ENCODE measurements at regions not wholly inside any gene's neighbourhood (a gene's known extent, or its start where the extent isn't known, plus 50 kb on each side); places are given as distances from the start of the nearest gene placed in this dataset.

DNA sequence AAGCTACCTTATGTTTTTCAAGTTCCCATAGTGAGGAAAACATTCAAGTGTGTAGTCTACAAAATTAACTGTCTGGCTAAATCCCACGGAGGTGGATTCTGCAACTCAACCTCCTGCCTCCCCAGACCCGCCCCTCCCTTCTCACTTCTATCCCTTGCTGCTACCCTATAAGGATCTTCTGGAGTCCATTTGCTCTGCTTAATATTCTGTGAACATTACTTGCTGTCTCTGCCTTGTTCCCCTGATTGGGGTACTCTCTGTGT is 163.2 kb downstream of the KCNE4 start:
- Mint-ChIP-seq H3K9me3 (peaks cover 0 to 5% (median 0%) of the 10 kb centered on the region in 7 donors), H3K4me3 (no peak overlapping the region), H3K27ac (no peak overlapping the region), H3K27me3 (ENCODE audit: low read depth in 3 of 3) (no peaks in the 10 kb centered on the region), H3K36me3 (no peaks in the 10 kb centered on the region), H3K4me1 (no peaks in the 10 kb centered on the region)
- H3K36me3 ChIP-seq (replicated peaks in 1 of 2; ENCODE audit: control insufficient read depth in 1 of 2, insufficient read depth in 2 of 2, low read length in 2 of 2), result no peaks in the 10 kb centered on the region
- no peaks in the 10 kb centered on the region for H3K27me3 ChIP-seq (ENCODE audit: control insufficient read depth in 2 of 2, insufficient read depth in 2 of 2, low read length in 2 of 2)
- H2AFZ ChIP-seq (ENCODE audit: insufficient read depth, low read depth, low read length, poor library complexity, severe bottlenecking), result no peak overlapping the region
- no peak overlapping the region for H3K4me2 ChIP-seq (replicated peaks; ENCODE audit: extremely low read depth, low read length, poor library complexity, severe bottlenecking)
- H3K4me1 ChIP-seq (ENCODE audit: control insufficient read depth in 1 of 2, insufficient read depth in 2 of 2, low read length in 2 of 2), result no peaks in the 10 kb centered on the region
- H3K9ac ChIP-seq (ENCODE audit: insufficient read depth, low read length, poor library complexity, severe bottlenecking), result no peak overlapping the region
- H4K20me1 ChIP-seq (ENCODE audit: insufficient read depth, low read length), result no peaks in the 10 kb centered on the region
- TF ChIP-seq, protein P1, sequence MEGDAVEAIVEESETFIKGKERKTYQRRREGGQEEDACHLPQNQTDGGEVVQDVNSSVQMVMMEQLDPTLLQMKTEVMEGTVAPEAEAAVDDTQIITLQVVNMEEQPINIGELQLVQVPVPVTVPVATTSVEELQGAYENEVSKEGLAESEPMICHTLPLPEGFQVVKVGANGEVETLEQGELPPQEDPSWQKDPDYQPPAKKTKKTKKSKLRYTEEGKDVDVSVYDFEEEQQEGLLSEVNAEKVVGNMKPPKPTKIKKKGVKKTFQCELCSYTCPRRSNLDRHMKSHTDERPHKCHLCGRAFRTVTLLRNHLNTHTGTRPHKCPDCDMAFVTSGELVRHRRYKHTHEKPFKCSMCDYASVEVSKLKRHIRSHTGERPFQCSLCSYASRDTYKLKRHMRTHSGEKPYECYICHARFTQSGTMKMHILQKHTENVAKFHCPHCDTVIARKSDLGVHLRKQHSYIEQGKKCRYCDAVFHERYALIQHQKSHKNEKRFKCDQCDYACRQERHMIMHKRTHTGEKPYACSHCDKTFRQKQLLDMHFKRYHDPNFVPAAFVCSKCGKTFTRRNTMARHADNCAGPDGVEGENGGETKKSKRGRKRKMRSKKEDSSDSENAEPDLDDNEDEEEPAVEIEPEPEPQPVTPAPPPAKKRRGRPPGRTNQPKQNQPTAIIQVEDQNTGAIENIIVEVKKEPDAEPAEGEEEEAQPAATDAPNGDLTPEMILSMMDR (IDR thresholded peaks at IDR 0.05), result no peak
- 35% methylated on average over 2 of the region's 2 CpGs for WGBS (ENCODE audit: insufficient coverage)
- intact Hi-C loops (cut with micrococcal nuclease), result no loop called here
- peaks cover 0 to 5% of the 10 kb centered on the region in 2 donors for H3K9me3 ChIP-seq (replicated peaks in 1 of 2; ENCODE audit: control insufficient read depth in 1 of 2, insufficient read depth in 1 of 2, low read length in 2 of 2)
- no peak overlapping the region for H3K4me3 ChIP-seq (replicated peaks in 1 of 3; ENCODE audit: low read depth in 2 of 3, low read length in 3 of 3)
- no peaks in the 10 kb centered on the region for H3K79me2 ChIP-seq (ENCODE audit: insufficient read depth, low read length)
- no peak for DNase-seq
- H3K27ac ChIP-seq (ENCODE audit: low read depth in 1 of 2, low read length in 2 of 2), result no peak overlapping the region

DNA sequence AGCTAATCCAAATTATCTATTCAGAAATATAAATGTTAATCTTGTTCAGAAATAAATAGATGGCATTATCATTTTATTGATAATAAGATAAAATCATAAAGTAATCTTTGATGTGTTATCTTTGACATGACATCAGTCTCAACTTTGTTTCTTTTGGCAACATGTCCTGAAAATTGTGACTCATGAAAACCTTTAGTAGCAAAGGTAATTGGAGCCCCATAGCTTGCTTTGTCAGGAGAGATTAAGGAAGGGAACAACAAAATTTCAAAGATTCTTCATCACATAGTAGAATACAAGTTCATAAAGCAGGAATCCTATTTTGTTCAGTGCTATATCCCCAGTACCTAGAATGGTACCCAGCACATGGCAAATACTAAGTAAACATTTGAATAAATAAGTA is 165.4 kb downstream of the KCNE4 start:
- H3K4me1 ChIP-seq (ENCODE audit: control insufficient read depth in 1 of 2, insufficient read depth in 2 of 2, low read length in 2 of 2), result no peaks in the 10 kb centered on the region
- TF ChIP-seq, protein P1 (IDR thresholded peaks at IDR 0.05), result no peak
- Mint-ChIP-seq H3K27ac (no peak overlapping the region), H3K9me3 (peaks cover 0 to 3% (median 0%) of the 10 kb centered on the region in 7 donors), H3K4me1 (no peaks in the 10 kb centered on the region), H3K36me3 (no peaks in the 10 kb centered on the region), H3K4me3 (no peak overlapping the region), H3K27me3 (ENCODE audit: low read depth in 3 of 3) (no peaks in the 10 kb centered on the region)
- no peak overlapping the region for H3K4me3 ChIP-seq (replicated peaks in 1 of 3; ENCODE audit: low read depth in 2 of 3, low read length in 3 of 3)
- no peaks in the 10 kb centered on the region for H3K27me3 ChIP-seq (ENCODE audit: control insufficient read depth in 2 of 2, insufficient read depth in 2 of 2, low read length in 2 of 2)
- H2AFZ ChIP-seq (ENCODE audit: insufficient read depth, low read depth, low read length, poor library complexity, severe bottlenecking), result no peak overlapping the region
- no peak for DNase-seq
- H3K9ac ChIP-seq (ENCODE audit: insufficient read depth, low read length, poor library complexity, severe bottlenecking), result no peak overlapping the region
- H3K79me2 ChIP-seq (ENCODE audit: insufficient read depth, low read length), result no peaks in the 10 kb centered on the region
- intact Hi-C loops (cut with micrococcal nuclease), result no loop called here
- H3K36me3 ChIP-seq (replicated peaks in 1 of 2; ENCODE audit: control insufficient read depth in 1 of 2, insufficient read depth in 2 of 2, low read length in 2 of 2), result no peaks in the 10 kb centered on the region
- no peaks in the 10 kb centered on the region for H4K20me1 ChIP-seq (ENCODE audit: insufficient read depth, low read length)
- H3K9me3 ChIP-seq (replicated peaks in 1 of 2; ENCODE audit: control insufficient read depth in 1 of 2, insufficient read depth in 1 of 2, low read length in 2 of 2), result no peaks in the 10 kb centered on the region
- H3K27ac ChIP-seq (ENCODE audit: low read depth in 1 of 2, low read length in 2 of 2), result no peak overlapping the region
- H3K4me2 ChIP-seq (replicated peaks; ENCODE audit: extremely low read depth, low read length, poor library complexity, severe bottlenecking), result no peak overlapping the region
